Kidney epithelial cell (primary cell): ENCODE measurements at regions not wholly inside any gene's neighbourhood (a gene's known extent, or its start where the extent isn't known, plus 50 kb on each side); places are given as distances from the start of the nearest gene placed in this dataset.

Source experiments
- DNase-seq: peaks from one replicate; pipeline ENCODE4 v3.0.0-alpha.2; 2010; ENCODE audit warnings: low read depth
- H3K27me3 ChIP-seq: 2 replicates; pipeline ENCODE4 v1.6.0; 2011; ENCODE audit warnings: low read length; ENCODE audit not compliant: control insufficient read depth, insufficient read depth
- H3K36me3 ChIP-seq: 2 replicates; pipeline ENCODE4 v1.5.1; 2011; ENCODE audit warnings: low read length; ENCODE audit not compliant: control insufficient read depth, insufficient read depth
- H3K4me3 ChIP-seq: 2 replicates; pipeline ENCODE4 v1.5.1; 2011; ENCODE audit warnings: low read depth, mild to moderate bottlenecking, control low read depth, low read length
- CTCF ChIP-seq: IDR thresholded peaks from 2 replicates; pipeline ENCODE4 v1.5.1; 2011; ENCODE audit warnings: mild to moderate bottlenecking, moderate library complexity, low read length, control low read depth, inconsistent platforms; ENCODE audit not compliant: insufficient read depth, poor library complexity, severe bottlenecking

DNA sequence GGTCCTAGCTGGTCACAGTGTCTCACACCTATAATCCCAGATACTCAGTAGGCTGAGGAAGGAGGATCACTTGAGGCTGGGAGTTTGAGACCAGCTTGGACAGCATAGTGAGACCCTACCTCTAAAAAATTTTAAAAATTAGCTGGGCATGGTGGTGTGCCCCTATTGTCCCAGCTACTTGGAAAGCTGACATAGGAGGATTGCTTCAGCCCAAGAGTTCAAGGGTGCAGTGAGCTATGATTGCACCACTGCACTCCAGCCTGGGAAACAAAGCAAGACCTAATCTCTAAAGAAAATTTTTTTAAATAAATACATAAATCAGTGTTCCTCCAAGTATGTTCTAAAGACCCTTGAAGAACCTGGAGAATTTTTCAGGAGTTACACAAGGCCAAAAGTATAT is 50.6 kb upstream of the GNAO1 start:
- H3K36me3 ChIP-seq, result no peaks in the 10 kb centered on the region
- peaks cover 2% of the 10 kb centered on the region for H3K27me3 ChIP-seq
- TF ChIP-seq CTCF, result no peak

DNA sequence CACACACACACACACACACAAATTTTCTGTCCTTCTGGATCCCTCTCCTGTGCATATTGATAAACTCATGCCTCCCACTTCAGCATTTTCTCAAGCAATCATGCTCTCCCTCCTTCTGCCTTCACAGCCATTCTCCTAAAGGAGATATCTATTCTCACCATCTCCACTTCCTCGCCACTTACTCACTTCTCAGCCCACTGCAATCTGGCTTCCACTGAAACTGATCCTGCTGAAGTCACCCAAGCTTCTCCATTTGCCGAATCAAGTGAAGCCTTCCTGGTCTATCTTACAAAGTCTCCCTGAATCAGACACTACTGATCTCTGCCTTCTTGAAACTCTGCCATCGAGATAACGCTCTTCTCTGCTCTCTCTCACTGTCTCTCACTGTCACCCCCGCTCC is 54.0 kb upstream of the GNAO1 start:
- no peak for DNase-seq
- no peaks in the 10 kb centered on the region for H3K27me3 ChIP-seq
- no peak overlapping the region for H3K4me3 ChIP-seq
- no peak for TF ChIP-seq CTCF
- H3K36me3 ChIP-seq, result no peaks in the 10 kb centered on the region

More for the DNA sequence above, 50.6 kb upstream of the GNAO1 start:
- DNase-seq, result no peak
- H3K4me3 ChIP-seq, result no peak overlapping the region

- no peak for DNase-seq
Observed at GRCh38 chr16:56136256-56136655, 55.0 kb upstream of the GNAO1 start.

DNA sequence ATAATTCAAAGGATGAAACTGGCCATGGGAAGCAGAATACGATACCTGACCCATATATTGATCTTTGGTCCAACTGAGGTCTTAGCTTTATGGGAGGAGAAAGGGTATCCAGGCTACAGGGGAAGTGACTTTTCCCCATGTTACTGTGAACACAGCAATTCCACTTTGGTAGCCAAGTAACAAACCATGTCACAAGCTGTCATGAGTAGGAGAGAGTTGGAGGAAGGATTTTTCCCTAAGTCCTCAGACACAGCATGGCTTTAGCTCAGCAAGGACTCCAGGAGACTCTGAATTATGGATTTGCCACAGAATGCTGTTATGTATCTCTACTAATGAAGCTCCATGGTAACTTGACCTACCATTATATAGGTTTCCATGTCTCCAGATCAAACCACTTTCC is 56.5 kb upstream of the GNAO1 start:
- DNase-seq, result no peak
- Histone ChIP-seq H3K27me3 (no peaks in the 10 kb centered on the region), H3K4me3 (no peak overlapping the region), H3K36me3 (no peaks in the 10 kb centered on the region)
- no peak for TF ChIP-seq CTCF

More at GRCh38 chr16:56136256-56136655, 55.0 kb upstream of the GNAO1 start:
- no peaks in the 10 kb centered on the region for H3K27me3 ChIP-seq
- no peak for TF ChIP-seq CTCF
- no peaks in the 10 kb centered on the region for H3K36me3 ChIP-seq
- no peak overlapping the region for H3K4me3 ChIP-seq

GRCh38 chr16:56125922-56126321 is 65.4 kb upstream of the GNAO1 start:
- DNase-seq, result no peak
- H3K36me3 ChIP-seq, result no peaks in the 10 kb centered on the region
- no peak for TF ChIP-seq CTCF
- H3K4me3 ChIP-seq, result no peak overlapping the region
- no peaks in the 10 kb centered on the region for H3K27me3 ChIP-seq

- no peaks in the 10 kb centered on the region for H3K36me3 ChIP-seq
- DNase-seq, result no peak
- no peaks in the 10 kb centered on the region for H3K27me3 ChIP-seq
- no peak for TF ChIP-seq CTCF
- H3K4me3 ChIP-seq, result no peak overlapping the region
Observed at GRCh38 chr16:56122251-56122650, 69.0 kb upstream of the GNAO1 start.
